Esophagus muscularis mucosa (tissue), 2 donors: ENCODE measurements at regions not wholly inside any gene's neighbourhood (a gene's known extent, or its start where the extent isn't known, plus 50 kb on each side); places are given as distances from the start of the nearest gene placed in this dataset.

Source experiments
- EP300 ChIP-seq: sonication (generic); formaldehyde crosslinking; IDR thresholded peaks from one replicate; pipeline ENCODE4 v1.6.1; 2017; ENCODE audit warnings: antibody characterized with exemption
- POLR2A ChIP-seq: fragments of 450-650 bp; IDR thresholded peaks from one replicate; pipeline ENCODE4 v1.6.1; 2017; ENCODE audit warnings: antibody characterized with exemption, moderate library complexity, mild to moderate bottlenecking, low read depth

- TF ChIP-seq EP300 (no peak), POLR2A (no peak)
Observed at GRCh38 chr17:83161298-83162034, 82.1 kb downstream of the METRNL start.
